ENCODE measurements at regions not wholly inside any gene's neighbourhood (a gene's known extent, or its start where the extent isn't known, plus 50 kb on each side); places are given as distances from the start of the nearest gene placed in this dataset.

DNA sequence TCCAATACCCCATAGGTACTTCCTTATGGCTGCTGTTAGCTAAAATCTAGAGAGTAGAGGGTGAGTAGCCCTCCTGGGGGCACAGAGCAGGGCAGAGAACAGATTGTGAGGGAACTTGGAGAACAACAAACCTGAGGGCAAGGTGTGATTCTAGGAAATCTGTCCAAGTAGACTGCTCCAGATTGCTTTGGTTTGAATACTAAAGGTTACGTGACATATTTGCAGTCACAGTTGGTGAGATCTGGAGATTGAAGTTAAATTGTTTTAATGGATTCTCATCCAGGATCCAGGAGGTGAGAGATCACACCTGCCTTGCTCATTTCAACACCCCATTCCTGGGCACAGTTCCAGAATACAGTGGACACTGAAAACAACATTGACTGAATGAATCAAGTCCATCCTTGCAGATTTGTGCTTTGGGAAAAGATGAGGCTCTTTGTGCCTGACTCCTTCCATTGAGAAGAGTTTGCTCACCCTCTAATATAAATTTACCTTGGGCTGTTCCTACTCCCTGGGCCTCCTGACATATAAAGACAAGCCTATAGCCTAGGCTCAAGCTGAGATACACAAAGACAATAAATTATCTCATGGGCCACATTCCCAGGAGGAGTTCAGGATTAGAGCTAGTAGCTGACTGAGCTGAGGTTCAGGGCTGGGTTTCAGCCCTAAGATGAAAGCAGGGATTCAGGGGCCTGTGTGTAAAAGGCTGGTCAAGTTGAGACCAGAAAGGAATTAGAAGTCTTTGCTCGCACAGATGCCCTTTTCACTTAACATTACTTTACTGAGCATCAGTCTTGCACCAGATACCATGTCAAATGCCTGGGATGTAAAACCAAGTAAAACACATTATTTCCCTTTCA lies 400.9 kb upstream of the MCTP2 start:
- TF ChIP-seq POLR2AphosphoS5 (IDR thresholded peaks at IDR 0.05; ENCODE audit: borderline replicate concordance, low read depth, low read length) (no peak), FOXP2 (optimal IDR thresholded peaks at IDR 0.05; ENCODE audit: control extremely low read depth, extremely low read length, insufficient read depth) (no peak), EZH2 (IDR thresholded peaks at IDR 0.05) (no peak)
- no peaks in the 10 kb centered on the region for H3K36me3 ChIP-seq (ENCODE audit: insufficient read depth, low read length)
- no peaks in the 10 kb centered on the region for H3K9me3 ChIP-seq (ENCODE audit: low read depth, low read length)
- no peak overlapping the region for H3K4me3 ChIP-seq
- no peak for DNase-seq (ENCODE audit: low read depth, low spot score)
- H3K27ac ChIP-seq, result no peak overlapping the region
- no peak overlapping the region for H3K9ac ChIP-seq (ENCODE audit: insufficient read length)

- no peaks in the 10 kb centered on the region for H3K36me3 ChIP-seq (ENCODE audit: insufficient read depth, low read length)
- no peak overlapping the region for H3K9ac ChIP-seq (ENCODE audit: insufficient read length)
- H3K9me3 ChIP-seq (ENCODE audit: low read depth, low read length), result no peaks in the 10 kb centered on the region
- H3K4me3 ChIP-seq, result no peak overlapping the region
- DNase-seq (ENCODE audit: low read depth, low spot score), result no peak
- no peak overlapping the region for H3K27ac ChIP-seq
- TF ChIP-seq EZH2 (IDR thresholded peaks at IDR 0.05), result no peak
- no peak for TF ChIP-seq POLR2AphosphoS5 (IDR thresholded peaks at IDR 0.05; ENCODE audit: borderline replicate concordance, low read depth, low read length)
- TF ChIP-seq FOXP2 (optimal IDR thresholded peaks at IDR 0.05; ENCODE audit: control extremely low read depth, extremely low read length, insufficient read depth), result no peak
Observed at GRCh38 chr15:93829115-93829870, 402.1 kb upstream of the MCTP2 start.

DNA sequence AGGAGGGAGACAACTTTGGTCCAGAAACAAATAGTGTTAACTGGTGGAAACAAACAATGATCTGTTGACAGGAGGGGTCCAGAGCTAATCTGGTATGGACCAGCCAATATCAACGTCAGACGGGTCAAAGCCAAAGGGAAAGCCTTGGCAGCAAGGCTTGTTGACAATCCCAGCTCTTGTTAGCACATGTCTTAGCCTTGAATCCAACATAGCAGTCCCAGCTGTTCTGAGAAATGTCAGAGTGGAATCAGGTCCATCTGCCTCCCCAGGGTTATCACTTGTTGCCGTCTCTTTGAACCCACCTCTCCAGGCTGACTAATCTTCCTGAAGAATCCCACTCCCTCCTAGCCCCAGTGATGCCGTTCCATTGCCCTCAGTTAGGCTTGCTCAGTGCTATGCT lies 404.6 kb upstream of the MCTP2 start:
- Histone ChIP-seq H3K36me3 (ENCODE audit: insufficient read depth, low read length) (no peaks in the 10 kb centered on the region), H3K4me3 (no peak overlapping the region), H3K9me3 (ENCODE audit: low read depth, low read length) (no peaks in the 10 kb centered on the region), H3K27ac (no peak overlapping the region), H3K9ac (ENCODE audit: insufficient read length) (no peak overlapping the region)
- TF ChIP-seq FOXP2 (optimal IDR thresholded peaks at IDR 0.05; ENCODE audit: control extremely low read depth, extremely low read length, insufficient read depth) (no peak), POLR2AphosphoS5 (IDR thresholded peaks at IDR 0.05; ENCODE audit: borderline replicate concordance, low read depth, low read length) (no peak), EZH2 (IDR thresholded peaks at IDR 0.05) (no peak)
- no peak for DNase-seq (ENCODE audit: low read depth, low spot score)

- Histone ChIP-seq H3K9ac (ENCODE audit: insufficient read length) (no peak overlapping the region), H3K36me3 (ENCODE audit: insufficient read depth, low read length) (no peaks in the 10 kb centered on the region), H3K9me3 (ENCODE audit: low read depth, low read length) (no peaks in the 10 kb centered on the region), H3K4me3 (no peak overlapping the region), H3K27ac (no peak overlapping the region)
- no peak for DNase-seq (ENCODE audit: low read depth, low spot score)
- no peak for TF ChIP-seq EZH2 (IDR thresholded peaks at IDR 0.05)
- no peak for TF ChIP-seq POLR2AphosphoS5 (IDR thresholded peaks at IDR 0.05; ENCODE audit: borderline replicate concordance, low read depth, low read length)
- TF ChIP-seq FOXP2 (optimal IDR thresholded peaks at IDR 0.05; ENCODE audit: control extremely low read depth, extremely low read length, insufficient read depth), result no peak
Observed at GRCh38 chr15:93826293-93826692, 405.1 kb upstream of the MCTP2 start.

DNA sequence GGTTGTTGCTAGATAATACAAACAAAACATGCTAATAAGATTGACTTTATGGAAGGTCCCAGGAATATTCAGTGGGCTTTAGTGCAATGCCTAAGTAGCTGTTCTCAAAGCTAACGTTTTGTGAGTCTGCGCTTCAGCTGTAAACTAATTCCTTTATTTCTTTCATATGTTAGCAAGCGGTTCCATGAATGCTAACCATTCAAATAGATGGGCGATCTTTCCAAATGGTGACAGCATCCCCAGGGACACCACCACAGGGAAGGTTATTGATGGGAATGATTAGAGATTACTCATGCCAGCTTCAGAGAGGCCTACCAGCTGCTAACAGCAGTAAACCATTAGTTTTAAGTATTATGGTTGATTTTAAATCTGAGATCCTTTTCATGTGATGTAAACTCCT lies 405.7 kb upstream of the MCTP2 start:
- Histone ChIP-seq H3K36me3 (ENCODE audit: insufficient read depth, low read length) (no peaks in the 10 kb centered on the region), H3K9ac (ENCODE audit: insufficient read length) (no peak overlapping the region), H3K27ac (no peak overlapping the region), H3K4me3 (no peak overlapping the region), H3K9me3 (ENCODE audit: low read depth, low read length) (no peaks in the 10 kb centered on the region)
- TF ChIP-seq FOXP2 (optimal IDR thresholded peaks at IDR 0.05; ENCODE audit: control extremely low read depth, extremely low read length, insufficient read depth), result no peak
- no peak for TF ChIP-seq EZH2 (IDR thresholded peaks at IDR 0.05)
- TF ChIP-seq POLR2AphosphoS5 (IDR thresholded peaks at IDR 0.05; ENCODE audit: borderline replicate concordance, low read depth, low read length), result no peak
- no peak for DNase-seq (ENCODE audit: low read depth, low spot score)

DNA sequence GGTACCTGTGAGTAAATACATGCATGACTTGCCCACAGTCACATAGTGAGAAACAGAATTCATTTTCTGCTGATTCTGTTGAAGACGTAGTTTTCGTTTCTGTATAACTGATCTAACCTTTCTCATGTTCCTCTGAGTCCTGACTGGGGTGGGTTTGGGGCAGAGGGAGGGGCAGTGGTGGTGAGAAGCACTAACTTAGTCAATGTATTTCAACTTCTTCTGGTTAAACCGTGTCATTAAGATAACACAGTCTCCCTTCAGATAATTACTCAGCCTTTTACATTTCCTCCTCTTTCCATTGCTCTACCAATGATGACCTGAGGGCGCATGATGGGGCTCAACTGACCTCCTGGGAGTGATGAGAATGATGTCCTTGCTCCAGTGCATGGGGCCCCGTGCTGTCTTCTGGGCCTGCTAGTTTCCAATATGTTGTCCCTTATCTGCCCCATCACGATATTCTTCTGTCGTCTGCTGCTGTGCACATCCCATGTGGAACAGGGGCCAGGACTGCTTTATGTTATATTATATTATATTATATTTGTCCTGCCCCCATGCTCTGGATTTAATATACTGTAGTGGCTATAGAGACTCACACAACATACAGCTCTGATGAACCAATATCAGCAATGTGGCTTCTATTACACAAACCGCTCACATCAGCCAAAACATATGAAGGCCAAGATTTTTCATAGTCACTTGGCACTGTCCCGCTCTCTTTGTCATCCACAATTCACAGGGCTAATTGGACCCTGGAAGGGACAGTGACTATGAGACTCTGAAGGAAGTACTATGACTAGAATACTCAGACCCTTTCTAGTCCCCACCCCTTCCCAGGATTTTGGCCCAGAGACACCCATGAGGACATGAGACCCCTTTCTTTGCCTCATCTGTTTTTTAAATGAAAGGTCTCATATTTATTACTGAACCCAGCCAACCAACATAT lies 407.1 kb upstream of the MCTP2 start:
- DNase-seq (ENCODE audit: low read depth, low spot score), result no peak

DNA sequence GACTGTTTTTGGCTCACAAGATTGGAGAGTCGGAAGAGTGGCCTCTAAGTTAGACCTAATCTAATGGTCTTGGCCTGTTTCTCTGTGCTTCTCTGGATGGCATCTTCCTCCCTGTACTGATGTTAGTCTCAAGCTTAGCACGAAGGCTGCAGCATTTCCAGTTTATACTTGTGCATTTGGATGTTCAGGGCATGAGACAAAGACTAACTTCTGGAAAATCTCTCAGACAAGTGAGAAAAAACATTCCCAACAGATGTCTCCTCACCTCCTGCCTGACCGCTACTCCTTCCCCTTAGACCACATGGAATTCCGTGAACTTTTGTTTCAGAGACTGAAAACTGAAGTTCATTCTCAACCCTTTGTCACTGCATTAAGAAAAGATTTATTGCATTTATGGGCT lies 410.8 kb upstream of the MCTP2 start:
- no peak overlapping the region for H3K27ac ChIP-seq
- H3K9me3 ChIP-seq (ENCODE audit: low read depth, low read length), result no peaks in the 10 kb centered on the region
- no peak for TF ChIP-seq POLR2AphosphoS5 (IDR thresholded peaks at IDR 0.05; ENCODE audit: borderline replicate concordance, low read depth, low read length)
- no peak for TF ChIP-seq EZH2 (IDR thresholded peaks at IDR 0.05)
- no peak for TF ChIP-seq FOXP2 (optimal IDR thresholded peaks at IDR 0.05; ENCODE audit: control extremely low read depth, extremely low read length, insufficient read depth)

More for the DNA sequence above, 407.1 kb upstream of the MCTP2 start:
- no peak for TF ChIP-seq POLR2AphosphoS5 (IDR thresholded peaks at IDR 0.05; ENCODE audit: borderline replicate concordance, low read depth, low read length)
- TF ChIP-seq FOXP2 (optimal IDR thresholded peaks at IDR 0.05; ENCODE audit: control extremely low read depth, extremely low read length, insufficient read depth), result no peak
- TF ChIP-seq EZH2 (IDR thresholded peaks at IDR 0.05), result no peak
- no peak overlapping the region for H3K27ac ChIP-seq
- H3K36me3 ChIP-seq (ENCODE audit: insufficient read depth, low read length), result no peaks in the 10 kb centered on the region
- H3K9me3 ChIP-seq (ENCODE audit: low read depth, low read length), result no peaks in the 10 kb centered on the region
- H3K9ac ChIP-seq (ENCODE audit: insufficient read length), result no peak overlapping the region
- H3K4me3 ChIP-seq, result no peak overlapping the region

More for the DNA sequence above, 410.8 kb upstream of the MCTP2 start:
- Histone ChIP-seq H3K4me3 (no peak overlapping the region), H3K36me3 (ENCODE audit: insufficient read depth, low read length) (no peaks in the 10 kb centered on the region), H3K9ac (ENCODE audit: insufficient read length) (no peak overlapping the region)
- DNase-seq (ENCODE audit: low read depth, low spot score), result no peak

All from SK-N-MC (cell line).